ENCODE measurements at regions not wholly inside any gene's neighbourhood (a gene's known extent, or its start where the extent isn't known, plus 50 kb on each side); places are given as distances from the start of the nearest gene placed in this dataset.
"Not testable (repeated sequence)": the region's sequence is repeated elsewhere in the genome, so short reads cannot be mapped to it uniquely, and the experiment has no call there.

DNA sequence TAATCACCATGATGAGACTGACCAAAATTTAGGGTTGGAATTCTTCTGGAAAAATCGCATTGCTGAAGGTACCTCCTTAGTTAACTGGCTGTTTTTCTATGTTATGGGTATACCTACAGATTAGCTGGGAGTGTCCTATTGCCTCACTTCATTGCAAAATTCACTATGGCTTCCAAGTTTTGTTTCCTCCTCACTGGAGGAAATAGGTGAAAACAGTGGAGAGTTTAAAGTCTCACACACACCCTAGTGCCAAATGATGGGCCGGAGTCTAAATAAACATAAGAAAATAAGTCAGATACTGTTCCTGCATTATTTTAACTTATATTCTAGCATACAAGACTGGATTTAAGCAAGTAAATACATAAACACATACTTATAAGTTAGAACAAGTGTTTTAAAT, 98.2 kb downstream of the AHR start:
- DNase-seq, result no peak

GRCh38 chr7:17401791-17402627, 103.6 kb downstream of the AHR start:
- no peak for DNase-seq

DNA sequence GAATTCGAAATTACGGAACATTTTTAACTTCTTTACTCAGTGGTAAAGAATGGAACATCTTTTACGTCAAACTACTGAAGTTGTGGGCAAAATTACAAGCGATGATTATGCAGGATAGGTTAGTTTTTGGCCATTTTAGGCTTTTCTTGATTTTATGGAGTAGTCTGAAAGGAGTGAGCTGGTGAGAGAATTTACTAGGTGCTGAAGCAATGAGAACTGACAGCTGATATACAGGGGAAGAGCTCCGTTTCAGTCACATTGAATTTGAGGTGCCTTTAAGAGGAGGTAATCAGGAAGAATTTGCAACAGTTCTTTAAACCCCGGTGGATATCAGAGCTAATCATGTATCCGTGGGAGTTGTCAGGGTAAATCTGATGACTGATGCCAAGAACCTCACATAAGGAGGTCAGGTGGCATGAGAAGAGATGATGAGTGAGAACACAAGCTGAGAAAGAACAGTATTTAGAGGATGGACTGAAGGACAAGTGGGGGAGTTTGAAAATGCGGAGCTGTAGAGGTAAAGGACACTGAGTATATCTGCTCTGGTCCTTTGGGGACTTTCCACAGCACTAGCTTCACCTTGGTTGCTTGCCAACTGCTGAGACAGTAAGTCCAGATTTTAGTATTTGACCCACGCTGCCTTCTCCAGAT, 104.3 kb downstream of the AHR start:
- DNase-seq, result no peak

DNA sequence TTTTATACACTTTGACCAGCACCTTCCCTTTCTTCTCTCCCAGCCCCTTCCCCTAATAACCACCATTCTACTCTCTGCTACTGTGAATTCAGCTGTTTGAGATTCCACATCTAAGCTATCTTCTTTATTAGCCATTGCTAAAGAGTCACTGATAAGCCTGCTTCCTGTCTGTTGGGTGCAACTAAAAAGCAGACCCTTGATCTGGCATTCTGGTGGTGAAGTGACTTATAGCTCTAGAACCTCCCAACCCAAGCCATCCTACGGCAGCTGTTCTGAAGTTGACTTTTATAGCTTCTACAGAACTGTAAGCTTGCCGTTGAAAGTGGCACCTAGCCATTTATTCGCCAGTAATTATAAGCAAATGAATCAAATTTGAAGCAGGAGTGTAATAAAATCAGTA, 105.6 kb downstream of the AHR start:
- no peak for DNase-seq

DNA sequence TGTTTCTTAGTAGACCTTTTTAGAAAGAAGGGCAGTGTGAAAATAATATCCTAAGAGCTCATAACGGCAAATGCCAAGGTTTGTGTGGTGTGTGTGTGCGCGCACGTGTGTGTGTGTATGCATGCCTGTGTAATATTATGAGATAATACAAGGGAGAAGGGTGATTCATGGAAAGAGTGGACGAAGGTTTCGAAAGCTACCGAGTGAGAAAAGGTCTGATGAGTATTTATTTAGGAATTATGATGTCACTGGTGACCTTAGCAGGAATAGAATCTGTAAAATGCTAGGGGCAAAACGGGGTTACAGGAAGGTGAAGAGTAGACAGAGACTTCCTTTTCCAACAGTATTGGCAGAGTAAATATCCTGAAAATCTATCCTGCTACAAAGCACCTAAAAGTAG, 107.3 kb downstream of the AHR start:
- DNase-seq, result no peak

DNA sequence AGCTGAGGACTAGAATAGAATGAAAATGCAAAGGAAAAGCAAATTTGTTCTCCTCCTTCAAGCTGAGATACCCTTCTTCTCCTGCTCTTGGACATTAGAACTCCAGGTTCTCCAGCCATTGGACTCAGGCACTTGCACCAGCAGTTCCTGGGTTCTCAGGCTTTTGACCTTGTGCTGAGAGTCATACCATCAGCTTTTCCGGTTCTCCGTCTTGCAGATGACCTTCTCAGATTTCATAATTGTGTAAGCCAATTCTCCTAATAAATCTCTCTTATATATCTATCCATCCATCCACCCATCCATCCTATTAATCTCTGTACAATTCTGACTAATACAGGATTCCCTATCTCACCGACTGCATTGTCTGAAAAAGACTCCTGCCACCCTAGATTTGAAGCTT, 108.3 kb downstream of the AHR start:
- no peak for DNase-seq

GRCh38 chr7:17407229-17407628, 108.8 kb downstream of the AHR start:
- no peak for DNase-seq

DNA sequence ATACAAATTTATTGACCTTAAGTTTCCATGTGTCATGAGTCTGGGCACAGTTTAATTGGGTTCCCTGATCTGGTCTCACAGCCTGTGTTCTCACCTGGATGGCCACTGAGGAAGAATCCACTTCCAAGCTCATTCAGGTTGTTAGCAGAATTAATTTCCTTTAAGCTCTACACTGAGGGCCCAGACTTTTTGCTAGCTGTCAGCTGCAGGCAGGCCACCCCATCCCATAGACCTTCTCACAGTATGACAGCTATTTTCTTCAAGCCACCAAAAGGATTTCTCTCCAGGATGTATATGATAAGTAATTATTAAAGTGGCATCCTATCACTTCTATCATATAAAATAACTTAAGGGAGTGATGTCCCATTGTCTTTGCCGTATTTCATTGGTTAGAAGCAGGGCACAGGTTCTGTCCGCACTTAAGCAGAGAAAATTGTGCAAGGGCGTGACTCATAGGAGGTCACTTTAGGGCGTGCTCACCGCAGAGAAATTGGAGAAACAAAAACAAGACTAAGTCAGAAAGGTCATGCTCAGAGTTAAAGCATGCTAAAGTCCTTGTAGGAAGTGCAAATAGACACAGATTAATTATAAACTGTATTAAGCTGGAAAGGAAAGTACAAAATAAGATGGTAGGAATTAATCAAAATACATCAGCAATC, 109.9 kb downstream of the AHR start:
- peak; percentile 58 for DNase-seq

GRCh38 chr7:17408904-17409290, 110.4 kb downstream of the AHR start:
- DNase-seq, result no peak

DNA sequence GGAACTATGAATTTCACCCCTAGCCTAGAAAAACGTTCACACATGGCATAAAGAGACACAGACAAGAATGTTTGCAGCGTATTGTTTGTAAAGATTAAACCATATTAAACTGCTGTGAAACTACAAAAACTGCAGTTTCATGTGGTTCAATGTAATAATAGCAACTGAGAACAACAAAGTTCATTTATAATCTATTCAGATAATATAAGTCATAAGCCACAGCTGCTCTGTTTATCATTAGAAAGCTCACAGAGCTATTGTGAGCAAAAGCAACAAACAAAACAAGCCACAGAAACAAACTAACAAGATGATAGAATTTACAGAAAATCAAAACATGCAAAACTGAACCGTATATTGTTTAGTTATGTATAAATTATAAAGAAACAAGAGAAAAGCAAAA, 113.5 kb downstream of the AHR start:
- no peak for DNase-seq

- no peak for DNase-seq
These were observed 114.4 kb downstream of the AHR start for GRCh38 chr7:17412883-17413282.

DNA sequence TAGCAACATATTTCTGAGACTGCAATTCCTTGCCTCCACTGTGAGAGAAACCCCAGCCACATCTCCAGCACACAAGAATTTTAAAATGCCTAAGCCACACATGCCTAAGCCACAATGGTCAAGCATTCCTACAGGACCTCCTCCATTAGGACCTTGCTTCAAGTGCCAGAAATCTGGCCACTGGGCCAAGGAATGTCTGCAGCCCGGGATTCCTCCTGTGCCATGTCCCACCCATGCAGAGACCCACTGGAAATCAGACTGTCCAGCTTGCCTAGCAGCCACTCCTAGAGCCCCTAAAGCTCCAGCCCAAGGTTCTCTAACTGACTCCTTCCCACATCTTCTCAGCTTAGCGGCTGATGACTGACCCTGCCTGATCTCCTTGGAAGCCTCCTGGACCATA, 117.5 kb downstream of the AHR start:
- DNase-seq, result no peak

- not testable (repeated sequence) for DNase-seq
These were observed 122.0 kb downstream of the AHR start for GRCh38 chr7:17420308-17421015.

DNA sequence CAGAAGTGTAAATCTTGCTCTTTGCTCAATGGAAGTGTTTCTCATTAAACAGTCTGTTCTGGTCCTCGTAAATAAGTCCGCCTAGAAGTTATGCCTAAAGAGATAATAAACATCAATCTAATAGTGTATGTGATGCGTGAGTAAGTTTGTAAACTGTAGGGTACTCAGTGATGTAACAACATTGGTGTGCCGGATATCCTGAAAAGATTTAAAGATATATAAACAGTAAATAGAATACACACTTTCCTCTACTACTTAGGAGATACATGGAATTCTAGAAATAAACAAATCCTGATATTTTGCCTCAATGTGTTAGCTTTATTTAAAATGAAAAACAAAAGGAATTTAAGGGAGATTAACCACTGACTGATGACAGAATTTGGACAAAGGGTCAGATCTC, 123.5 kb downstream of the AHR start:
- no peak for DNase-seq

DNA sequence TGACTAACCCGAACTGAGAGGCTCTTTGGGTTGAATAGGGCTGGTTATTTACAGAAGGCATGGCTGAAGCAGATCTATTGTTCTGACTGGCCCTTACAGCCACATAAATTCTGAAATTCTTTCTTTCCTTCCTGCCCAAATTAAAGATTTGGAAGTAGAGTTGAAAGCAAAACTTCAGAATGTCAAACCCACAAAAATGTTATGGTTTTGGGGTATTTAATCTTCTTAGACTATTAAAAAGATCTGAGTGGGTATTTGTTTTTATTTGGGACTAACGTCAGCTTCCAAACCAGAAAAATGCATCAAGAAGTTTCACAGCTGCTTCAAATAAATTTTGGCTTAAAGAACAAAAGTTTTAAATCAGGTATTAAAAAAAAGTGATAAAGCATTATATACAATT, 124.5 kb downstream of the AHR start:
- DNase-seq, result no peak

- no peak for DNase-seq
These were observed 129.5 kb downstream of the AHR start for GRCh38 chr7:17427924-17428323.

DNA sequence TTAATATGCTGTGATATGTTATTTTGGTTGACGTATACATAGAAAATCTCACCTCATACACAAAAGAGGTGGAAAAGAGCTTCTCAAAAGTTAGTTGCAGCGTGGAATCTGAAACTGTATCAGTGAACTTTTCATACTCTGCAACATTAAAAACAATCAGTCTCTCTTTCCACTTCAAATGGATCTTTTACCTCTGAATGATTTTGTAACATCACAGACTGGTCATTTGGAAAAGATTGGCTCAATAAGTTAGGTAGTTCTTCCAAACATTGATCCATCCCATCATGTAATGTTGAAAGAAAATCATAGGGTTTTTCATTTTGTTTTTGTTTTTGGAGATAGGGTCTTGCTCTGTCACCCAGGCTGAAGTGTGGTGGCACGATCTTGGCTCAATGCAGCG, 131.1 kb downstream of the AHR start:
- DNase-seq, result no peak

GRCh38 chr7:17432793-17433192, 134.3 kb downstream of the AHR start:
- no peak for DNase-seq

DNA sequence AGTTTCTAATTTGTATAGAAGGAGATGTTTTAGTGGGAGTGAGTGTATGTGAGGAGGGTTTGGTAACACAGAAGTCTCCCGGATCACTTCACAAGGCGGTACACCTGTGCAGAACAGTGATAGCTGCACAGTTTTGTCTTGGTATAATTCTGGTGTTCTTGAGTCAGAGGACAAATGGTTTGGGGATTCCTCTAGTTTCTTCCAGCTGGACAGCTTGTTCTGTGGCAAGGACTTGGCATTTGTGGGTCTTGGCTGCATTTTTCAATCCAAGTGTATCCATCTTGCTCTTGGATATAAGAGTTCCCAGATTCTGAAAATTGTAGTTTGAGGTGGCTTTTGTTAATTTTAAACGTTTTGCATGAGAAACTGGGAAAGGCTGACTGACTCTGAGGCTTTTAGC, 135.7 kb downstream of the AHR start:
- no peak for DNase-seq

- no peak for DNase-seq
These were observed 136.6 kb downstream of the AHR start for GRCh38 chr7:17434841-17435692.

GRCh38 chr7:17436126-17436525, 137.7 kb downstream of the AHR start:
- DNase-seq, result no peak

DNA sequence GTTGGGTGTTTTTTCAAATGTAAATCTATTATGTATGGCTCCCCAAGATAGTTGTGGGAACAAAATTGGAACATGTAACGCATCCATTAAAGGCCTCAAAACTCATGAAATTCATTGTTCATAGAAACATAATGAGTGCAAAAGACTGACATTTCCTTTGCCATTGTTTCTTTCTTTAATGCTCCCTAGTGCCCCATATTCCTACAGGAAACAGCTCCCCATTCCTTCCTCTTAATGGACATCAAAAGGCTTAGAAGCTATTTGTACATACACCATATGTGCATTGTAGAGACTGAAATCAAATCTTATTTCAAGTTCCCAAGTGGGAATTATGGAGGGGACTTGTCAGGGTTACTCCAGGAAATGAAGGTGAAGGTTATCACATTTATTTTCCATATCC, 139.1 kb downstream of the AHR start:
- no peak for DNase-seq

All from CD4-positive, alpha-beta T cell treated with Interleukin-15 for 1 hour (primary cell).